Fibroblast of upper back skin (primary cell): ENCODE measurements at regions not wholly inside any gene's neighbourhood (a gene's known extent, or its start where the extent isn't known, plus 50 kb on each side); places are given as distances from the start of the nearest gene placed in this dataset.
"Not testable (repeated sequence)": the region's sequence is repeated elsewhere in the genome, so short reads cannot be mapped to it uniquely, and the experiment has no call there.

ENCODE experiments used
- DNase-seq: peaks from one replicate; pipeline ENCODE4 v3.0.0-alpha.2; 2013

- DNase-seq = not testable (repeated sequence)
These were observed 327.0 kb upstream of the MEIS2 start for GRCh38 chr15:37427393-37427792.

- DNase-seq = peak; percentile 52
These were observed 346.6 kb upstream of the MEIS2 start for GRCh38 chr15:37446921-37447320.

GRCh38 chr15:37452498-37452897, 352.1 kb upstream of the MEIS2 start:
- no peak for DNase-seq

- DNase-seq = no peak
These were observed 380.1 kb upstream of the MEIS2 start for GRCh38 chr15:37480482-37480881.

- DNase-seq = no peak
These were observed 380.8 kb upstream of the MEIS2 start for GRCh38 chr15:37481126-37481525.

GRCh38 chr15:37483779-37484178, 383.4 kb upstream of the MEIS2 start:
- DNase-seq = no peak

- DNase-seq = no peak
These were observed 384.7 kb upstream of the MEIS2 start for GRCh38 chr15:37485056-37485455.

- DNase-seq = no peak
These were observed 390.4 kb upstream of the MEIS2 start for GRCh38 chr15:37490707-37491106.

GRCh38 chr15:37516621-37517020, 416.3 kb upstream of the MEIS2 start:
- DNase-seq = no peak

- peak; percentile 49 for DNase-seq
These were observed 417.0 kb upstream of the MEIS2 start for GRCh38 chr15:37517191-37517895.

- no peak for DNase-seq
These were observed 416.0 kb upstream of the TMCO5A start for GRCh38 chr15:37518436-37518835.

- no peak for DNase-seq
These were observed 414.4 kb upstream of the TMCO5A start for GRCh38 chr15:37520026-37520425.

GRCh38 chr15:37520882-37521281, 413.6 kb upstream of the TMCO5A start:
- no peak for DNase-seq

- DNase-seq = peak; percentile 32
These were observed 409.8 kb upstream of the TMCO5A start for GRCh38 chr15:37524601-37525000.

- no peak for DNase-seq
These were observed 406.0 kb upstream of the TMCO5A start for GRCh38 chr15:37528432-37528831.

- peak; percentile 71 for DNase-seq
These were observed 397.4 kb upstream of the TMCO5A start for GRCh38 chr15:37536967-37537605.

- DNase-seq = peak; percentile 81
These were observed 396.6 kb upstream of the TMCO5A start for GRCh38 chr15:37537802-37538201.

- DNase-seq = no peak
These were observed 386.3 kb upstream of the TMCO5A start for GRCh38 chr15:37548116-37548515.

- peak; percentile 6 for DNase-seq
These were observed 383.9 kb upstream of the TMCO5A start for GRCh38 chr15:37550360-37551024.

GRCh38 chr15:37572401-37572800, 362.0 kb upstream of the TMCO5A start:
- peak; percentile 33 for DNase-seq

GRCh38 chr15:37574985-37575384, 359.5 kb upstream of the TMCO5A start:
- DNase-seq = peak; percentile 44

- no peak for DNase-seq
These were observed 357.5 kb upstream of the TMCO5A start for GRCh38 chr15:37576952-37577351.

GRCh38 chr15:37581866-37582532, 352.4 kb upstream of the TMCO5A start:
- DNase-seq = no peak

GRCh38 chr15:37582852-37583251, 351.6 kb upstream of the TMCO5A start:
- no peak for DNase-seq
